NCI-H526 (cell line): ENCODE measurements at regions not wholly inside any gene's neighbourhood (a gene's known extent, or its start where the extent isn't known, plus 50 kb on each side); places are given as distances from the start of the nearest gene placed in this dataset.
A peak's percentile ranks its signal among the peaks of the same experiment; 100 is the strongest.
"Not testable (repeated sequence)": the region's sequence is repeated elsewhere in the genome, so short reads cannot be mapped to it uniquely, and the experiment has no call there.

ENCODE experiments used
- DNase-seq, 2 experiments: peaks; one replicate each; lab custom pipeline; 2025; lab: John Stamatoyannopoulos, UW

DNA sequence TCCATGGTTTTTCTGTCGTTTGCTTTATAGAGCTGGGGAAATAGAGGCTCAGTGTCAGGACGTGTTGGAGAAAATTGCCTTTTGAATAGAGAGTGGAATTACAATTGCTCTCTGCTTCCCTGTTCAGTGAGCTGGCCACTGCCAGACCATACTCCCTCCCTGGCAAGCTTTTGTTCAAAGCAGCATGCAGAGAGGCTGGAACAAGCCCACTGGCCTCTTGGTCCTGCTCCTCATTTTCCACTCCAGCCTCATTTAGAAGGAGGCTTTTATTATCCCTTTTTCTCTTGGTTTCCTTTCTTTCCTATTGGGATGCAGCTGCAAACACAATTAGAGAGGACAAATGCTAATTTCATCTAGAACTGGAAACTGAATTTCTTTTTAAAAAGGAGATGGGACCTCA, 302.2 kb upstream of the PODXL start:
- no peak for DNase-seq

GRCh38 chr7:131849472-131849871, 293.0 kb upstream of the PODXL start:
- DNase-seq, result no peak

DNA sequence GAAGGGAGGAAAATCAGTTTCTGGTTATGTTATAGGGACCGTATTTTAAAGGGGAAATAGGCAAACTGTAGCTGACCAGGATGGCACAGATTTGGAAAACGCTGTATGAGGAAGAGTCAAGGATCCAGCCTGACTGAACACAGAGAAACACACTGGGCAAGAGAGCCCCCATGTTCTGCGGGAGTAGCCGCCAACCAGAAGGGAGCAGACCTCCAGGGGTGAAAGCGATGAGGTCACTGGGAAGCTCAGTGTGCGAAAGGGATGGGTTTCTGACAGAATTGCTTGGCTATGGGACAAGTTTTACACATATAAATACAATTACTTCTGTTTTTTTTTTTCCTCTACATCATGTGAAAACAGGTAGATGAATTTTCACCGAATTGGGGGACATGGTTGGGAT, 291.6 kb upstream of the PODXL start:
- DNase-seq, result no peak

DNA sequence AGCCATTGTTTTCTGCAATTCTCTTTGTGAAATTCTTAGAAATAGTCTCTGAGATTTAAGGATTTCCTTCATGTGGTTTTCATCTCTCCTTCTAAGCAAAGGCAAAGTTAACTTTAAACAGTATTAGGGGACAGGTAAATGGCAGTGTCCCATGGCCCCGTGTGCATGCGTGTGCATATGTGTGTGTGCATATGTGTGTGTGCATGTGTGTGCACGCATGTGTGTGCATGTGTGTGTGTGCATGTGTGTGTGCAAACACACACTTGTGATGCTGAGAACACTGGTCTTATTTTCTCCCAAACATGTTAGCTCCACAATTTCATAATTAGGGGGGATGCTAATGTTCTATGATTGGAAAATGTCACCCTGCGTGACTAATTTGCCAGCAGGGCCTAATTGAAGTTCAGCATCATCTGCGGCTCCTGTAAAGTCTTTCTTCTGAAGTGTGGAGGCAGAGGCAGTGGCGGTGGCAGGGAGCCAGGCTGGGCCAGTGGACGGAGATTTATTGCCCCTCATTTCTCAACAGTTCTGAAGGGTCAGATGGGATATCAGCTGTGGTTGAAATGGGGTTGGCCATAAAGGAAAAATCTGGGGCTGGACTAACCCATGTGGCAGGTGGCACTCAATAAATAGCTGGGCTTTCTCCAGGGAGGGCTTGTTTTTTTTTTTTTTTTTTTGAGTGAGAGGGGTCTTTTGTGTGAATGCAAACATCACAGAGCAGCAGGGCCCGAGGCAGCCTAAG, 289.3 kb upstream of the PODXL start:
- DNase-seq, result no peak

DNA sequence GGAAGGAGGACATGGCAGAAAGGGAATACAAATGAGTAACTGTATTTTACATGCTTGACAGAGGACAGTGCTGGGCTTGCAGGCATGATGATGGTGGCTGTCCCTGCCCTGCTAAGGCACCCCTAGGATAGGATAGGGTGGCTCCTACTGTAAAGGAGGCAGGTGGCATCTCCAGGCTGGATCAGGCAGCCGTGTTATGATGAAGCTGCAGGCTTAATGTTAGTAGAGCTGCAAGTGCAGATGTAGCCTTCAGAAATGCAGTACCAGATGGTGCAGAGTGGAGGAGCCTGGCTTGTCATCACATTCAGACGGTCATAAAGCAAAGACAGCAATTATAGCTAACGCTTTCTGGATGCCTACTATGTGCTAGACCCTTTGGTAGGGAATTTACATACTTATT, 287.9 kb upstream of the PODXL start:
- DNase-seq, result no peak

DNA sequence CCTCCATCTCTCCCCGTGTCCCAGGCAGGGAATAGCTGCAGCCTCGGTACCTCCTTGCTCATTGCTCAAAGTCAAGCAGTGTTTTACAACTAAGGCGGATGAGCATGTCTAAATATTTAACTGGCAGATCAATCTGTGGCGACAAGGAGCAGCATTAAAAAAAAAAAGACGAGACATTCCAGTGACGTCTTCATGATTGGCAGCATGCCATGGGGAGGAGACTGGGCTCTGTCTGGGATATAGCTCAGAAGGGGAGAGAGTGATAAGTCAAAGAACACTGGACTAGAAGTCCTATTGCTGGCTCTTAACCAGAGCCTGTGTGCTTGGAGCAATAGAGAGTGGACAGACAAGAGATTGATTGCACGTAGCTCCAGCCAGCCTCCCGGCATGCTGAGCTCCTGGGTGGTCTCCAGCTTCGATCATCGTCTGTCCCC, 287.5 kb upstream of the PODXL start:
- DNase-seq, result no peak

GRCh38 chr7:131839967-131840690, 283.7 kb upstream of the PODXL start:
- DNase-seq, result no peak

- no peak for DNase-seq
Measured at GRCh38 chr7:131836733-131837132, 280.3 kb upstream of the PODXL start.

GRCh38 chr7:131835141-131835540, 278.7 kb upstream of the PODXL start:
- DNase-seq, result no peak

GRCh38 chr7:131830681-131831080, 274.3 kb upstream of the PODXL start:
- DNase-seq, result no peak

- DNase-seq, result peak in 1 of 2 experiments; percentile 14
Measured at GRCh38 chr7:131829947-131830558, 273.6 kb upstream of the PODXL start.

DNA sequence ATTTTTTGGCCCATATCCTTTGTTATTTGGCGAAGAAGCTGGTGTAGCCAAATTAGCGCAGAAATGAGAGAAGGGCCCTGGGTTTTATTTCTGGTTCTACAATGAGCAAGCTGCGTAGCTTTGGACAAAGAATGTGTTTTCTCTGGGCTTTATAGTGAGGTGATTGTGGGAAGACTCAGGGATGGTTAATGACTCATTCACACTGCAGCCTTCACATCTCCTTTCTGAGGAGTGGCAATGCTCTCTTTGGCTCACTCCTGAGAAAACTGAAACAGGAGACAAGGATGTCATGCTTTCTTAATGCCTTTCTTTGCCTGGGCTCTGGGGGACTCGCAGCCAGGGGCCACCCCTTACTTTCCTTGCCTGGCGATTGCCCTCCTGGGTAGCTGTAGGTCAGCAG, 271.0 kb upstream of the PODXL start:
- no peak for DNase-seq

- DNase-seq, result no peak
Measured at GRCh38 chr7:131826960-131827359, 270.5 kb upstream of the PODXL start.

DNA sequence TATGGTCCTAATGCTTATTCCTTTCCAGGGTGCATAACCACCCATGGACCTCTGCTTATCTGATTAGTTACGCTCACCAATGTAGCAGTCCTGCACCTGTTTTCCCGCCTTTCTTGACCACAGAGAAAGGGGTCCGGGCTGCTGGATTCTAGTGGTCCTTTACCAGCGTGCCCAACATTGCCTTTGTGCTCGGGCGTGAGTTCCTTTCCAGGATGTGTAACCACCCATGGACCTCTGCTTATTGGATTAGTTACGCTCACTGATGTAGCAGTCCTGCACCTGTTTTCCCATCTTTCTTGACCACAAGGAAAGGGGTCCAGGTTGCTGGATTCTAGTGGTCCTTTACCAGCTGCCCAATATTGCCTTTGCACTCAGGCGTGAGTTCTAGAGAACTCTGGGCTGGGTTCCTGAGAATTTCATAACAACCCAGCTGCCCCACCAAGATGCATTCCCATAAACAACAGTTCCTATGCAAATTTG, 267.6 kb upstream of the PODXL start:
- DNase-seq, result not testable (repeated sequence)

DNA sequence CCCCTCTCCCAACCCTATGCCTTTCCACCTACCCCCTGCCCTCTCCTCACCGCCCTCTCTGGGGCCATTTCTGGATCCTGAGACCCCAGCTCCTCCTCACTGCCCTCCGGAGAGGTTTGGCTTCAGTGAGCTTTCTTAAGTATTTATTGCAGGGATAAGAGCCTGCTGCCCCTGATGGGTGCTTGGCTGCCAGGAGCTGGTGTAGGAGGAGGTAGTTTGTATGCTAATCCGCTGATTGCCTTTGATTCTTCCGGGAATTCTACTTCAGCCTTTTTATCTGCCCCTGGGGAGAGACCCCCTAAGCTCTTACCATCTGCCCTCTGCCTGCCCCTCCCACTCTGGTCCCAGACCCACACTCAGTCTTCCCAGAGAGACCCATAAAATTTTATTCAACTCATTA, 263.5 kb upstream of the PODXL start:
- no peak for DNase-seq

DNA sequence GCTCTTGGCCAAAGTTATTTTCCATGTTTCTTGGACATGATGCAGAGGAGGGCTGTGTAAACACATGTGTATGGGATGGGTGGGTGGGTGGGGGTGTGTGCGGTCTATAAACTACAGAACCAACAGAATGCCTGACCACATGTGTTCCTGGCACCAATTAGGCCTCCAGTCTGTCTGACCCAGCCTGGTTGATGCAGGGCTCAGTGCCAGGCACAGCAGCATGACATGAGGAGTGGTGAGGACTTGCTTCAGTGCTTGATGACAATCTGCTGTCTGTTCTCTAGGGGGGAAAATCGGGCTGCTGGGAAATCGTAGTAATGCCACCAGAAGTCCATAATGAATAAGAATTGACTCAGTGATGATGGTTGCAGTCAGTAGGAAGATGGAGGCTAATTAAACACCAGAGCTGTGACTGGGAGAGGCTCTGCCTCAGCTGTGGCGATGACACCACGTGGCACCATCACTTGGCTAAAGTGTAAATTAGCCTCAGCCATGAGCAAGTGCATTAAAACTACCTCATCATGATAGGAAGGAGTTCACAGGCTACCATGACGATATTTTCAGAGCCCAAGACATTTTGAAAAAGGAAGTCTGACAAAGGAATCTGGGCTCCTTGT, 260.1 kb upstream of the PODXL start:
- DNase-seq, result no peak

DNA sequence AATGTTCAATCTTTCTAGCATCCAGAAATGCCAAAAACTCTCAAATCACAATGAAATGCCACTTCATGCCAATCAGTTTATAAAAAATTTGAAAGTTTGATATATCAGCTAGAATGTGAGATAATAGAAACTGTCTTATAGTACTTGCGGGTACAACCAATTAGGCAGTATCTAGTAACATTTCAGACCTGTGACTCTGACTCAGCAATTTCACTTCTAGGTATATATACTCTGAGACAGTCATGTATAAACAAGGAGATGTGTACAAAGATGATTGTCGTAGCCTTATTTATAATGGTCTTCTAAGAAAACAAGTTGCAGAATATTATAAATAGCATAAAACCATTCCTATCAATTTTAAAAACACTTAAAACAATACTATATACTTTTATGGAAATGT, 252.3 kb upstream of the PODXL start:
- DNase-seq, result no peak

- DNase-seq, result not testable (repeated sequence)
Measured at GRCh38 chr7:131808156-131808555, 251.7 kb upstream of the PODXL start.

GRCh38 chr7:131803816-131804215, 247.4 kb upstream of the PODXL start:
- no peak for DNase-seq

- DNase-seq, result no peak
Measured at GRCh38 chr7:131802195-131802864, 245.9 kb upstream of the PODXL start.

- DNase-seq, result no peak
Measured at GRCh38 chr7:131800531-131800930, 244.1 kb upstream of the PODXL start.

GRCh38 chr7:131800008-131800407, 243.6 kb upstream of the PODXL start:
- DNase-seq, result no peak
